ENCODE measurements at regions not wholly inside any gene's neighbourhood (a gene's known extent, or its start where the extent isn't known, plus 50 kb on each side); places are given as distances from the start of the nearest gene placed in this dataset.
"Not testable (repeated sequence)": the region's sequence is repeated elsewhere in the genome, so short reads cannot be mapped to it uniquely, and the experiment has no call there.

DNA sequence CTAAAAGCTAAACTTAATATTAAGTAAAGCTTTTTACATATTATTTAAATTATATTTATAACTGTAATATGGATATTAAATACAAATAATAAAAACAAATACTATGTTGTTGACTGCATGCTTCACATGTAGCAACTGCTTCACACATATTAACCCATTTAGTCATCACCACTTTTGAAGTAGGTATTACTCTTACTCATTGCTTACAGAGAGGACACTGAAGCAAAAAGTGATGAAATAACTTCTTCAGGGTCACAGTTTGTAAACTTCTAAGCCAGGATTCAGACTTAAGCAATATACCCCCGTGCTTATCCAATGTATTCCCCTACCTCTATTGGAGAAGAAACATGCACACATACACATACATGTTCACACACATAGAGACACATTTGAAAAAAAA lies 166.6 kb downstream of the DKK2 start:
- no peak for DNase-seq

DNA sequence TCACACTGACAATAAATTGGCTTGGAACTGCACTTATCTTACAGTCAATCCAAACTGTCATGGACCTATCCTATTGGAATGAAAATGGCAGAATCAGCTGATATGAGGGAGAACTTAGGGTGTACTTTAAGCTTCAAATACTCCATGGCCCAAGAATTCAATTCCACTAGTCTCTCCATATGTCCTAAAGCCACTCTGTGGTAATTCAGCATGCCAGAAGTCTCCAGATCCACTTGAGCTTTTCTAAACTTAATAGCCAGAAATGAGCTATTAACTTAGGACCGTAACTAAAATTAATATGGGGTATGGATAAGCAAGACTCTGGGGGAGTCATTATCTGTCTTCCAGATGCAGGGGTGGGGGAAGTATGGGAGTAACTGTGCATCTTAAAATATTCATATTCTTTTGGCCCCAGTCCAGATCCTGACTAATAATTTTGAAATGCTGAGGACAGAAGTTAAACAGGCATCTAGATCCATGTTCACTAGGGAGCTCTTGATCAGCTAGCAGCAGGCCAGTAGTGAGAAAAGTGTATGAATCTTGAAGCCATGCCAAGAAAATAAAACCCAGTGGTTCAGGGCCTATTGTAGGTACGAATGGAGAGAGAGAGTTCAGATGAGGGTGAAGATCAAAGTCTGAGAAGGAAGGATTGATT lies 167.6 kb downstream of the DKK2 start:
- no peak for DNase-seq

DNA sequence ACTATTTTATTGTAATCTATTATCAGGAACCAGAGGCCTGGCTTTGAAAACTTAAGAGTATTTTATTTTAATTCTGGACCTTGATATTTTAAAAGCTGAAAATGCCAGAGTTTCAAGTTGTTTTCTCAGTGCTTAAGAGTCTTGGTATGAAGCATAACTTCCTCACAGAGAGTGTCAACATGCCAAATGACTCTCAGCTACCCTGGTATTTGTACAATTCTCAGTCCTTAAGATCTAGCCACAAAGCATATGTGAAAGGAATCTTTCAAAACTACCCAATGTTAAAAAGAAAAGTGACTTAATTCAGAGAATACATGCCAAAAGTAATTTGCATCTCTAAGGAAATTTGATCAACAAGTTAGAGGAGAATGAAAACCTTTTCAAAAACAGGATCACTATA lies 171.9 kb downstream of the DKK2 start:
- no peak for DNase-seq

DNA sequence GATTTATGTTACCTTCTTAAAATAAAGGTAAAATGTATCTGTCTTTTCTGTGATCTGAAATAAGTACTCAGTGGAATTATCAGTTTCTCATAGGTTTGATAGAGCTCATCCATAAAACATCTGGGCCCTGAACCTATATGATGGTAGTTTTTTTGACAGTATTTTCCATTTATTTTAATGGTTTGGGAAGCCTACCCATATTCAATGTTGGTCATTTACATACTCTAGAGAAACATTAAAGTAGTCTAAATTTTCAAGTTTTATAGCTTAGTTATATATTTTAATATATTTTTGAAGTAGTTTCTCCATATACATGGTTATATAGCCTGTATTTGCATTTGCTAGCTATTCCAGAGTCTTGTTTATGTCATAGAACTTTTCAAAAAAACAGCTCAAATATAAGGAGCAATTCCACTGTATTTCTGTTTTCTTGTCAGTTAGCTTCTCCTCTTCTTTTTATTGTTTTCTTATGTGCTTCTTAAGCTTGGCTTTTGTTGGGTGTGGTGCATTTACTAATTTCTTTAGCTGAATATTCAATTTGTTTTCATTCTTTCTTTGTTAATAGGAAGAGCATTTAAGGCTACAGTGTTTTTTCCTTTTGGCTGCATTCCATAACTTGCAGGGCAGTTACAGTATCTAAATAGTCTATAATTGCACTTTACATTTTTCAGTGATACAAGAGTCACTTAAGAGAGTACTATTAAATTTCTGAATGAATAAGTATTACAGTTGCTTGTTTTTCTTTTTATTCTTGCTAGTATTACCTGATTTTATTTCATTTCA lies 181.4 kb downstream of the DKK2 start:
- DNase-seq = no peak

DNA sequence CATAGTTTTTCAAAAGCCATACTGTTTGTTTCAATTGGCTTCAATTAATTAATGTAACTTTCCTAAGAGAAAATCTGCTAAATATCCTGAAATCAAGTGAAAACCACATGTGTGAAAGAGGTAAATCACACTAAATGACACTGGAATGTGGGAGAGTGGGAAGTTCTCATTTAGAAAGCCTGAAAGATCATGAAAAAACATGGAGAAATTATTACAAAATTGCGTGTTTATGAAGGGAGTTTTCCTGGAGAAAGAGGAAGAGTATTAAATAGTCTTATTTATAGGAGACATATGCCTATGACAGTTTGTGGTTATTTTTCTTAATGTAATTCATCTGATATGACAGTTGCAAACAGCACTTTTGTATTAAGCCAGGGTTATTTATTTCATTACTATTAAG lies 183.7 kb downstream of the DKK2 start:
- no peak for DNase-seq

DNA sequence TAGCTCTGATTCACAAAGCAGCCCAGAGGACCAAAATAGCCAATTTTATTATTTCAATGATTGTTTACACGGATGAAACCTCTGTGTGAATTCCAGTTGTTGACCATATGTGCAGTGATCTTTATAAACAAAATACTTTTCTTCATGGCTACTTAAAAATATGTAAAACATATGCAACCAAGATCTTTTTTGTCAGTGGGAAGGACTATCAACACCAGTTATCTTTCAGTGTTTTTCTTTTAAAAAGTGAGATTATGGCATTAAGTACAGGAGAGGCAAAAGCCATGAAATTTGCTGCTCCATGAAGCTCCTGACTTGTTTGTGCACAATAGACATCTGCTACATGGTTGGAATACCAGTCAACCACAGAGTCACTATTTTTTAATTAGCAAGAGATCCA lies 184.4 kb downstream of the DKK2 start:
- DNase-seq = no peak

DNA sequence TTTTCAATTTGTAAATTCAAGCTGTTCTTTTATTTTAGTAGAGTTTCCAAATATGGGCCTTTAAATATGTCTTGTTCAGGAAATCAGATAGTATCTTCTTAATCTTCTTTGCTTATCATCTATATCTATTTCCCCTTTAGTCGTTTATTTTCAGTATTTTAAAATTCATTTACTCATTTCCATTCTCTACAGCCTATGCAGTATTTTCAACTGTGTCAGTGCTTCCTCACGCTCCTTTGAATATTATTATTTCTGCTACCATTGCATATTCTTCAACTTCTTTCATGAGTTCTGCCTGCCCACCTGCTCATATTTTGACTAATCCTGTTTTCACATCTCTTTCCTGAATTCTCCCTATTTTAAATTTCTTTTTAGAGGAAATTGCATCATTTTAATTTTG lies 185.4 kb downstream of the DKK2 start:
- DNase-seq = no peak

DNA sequence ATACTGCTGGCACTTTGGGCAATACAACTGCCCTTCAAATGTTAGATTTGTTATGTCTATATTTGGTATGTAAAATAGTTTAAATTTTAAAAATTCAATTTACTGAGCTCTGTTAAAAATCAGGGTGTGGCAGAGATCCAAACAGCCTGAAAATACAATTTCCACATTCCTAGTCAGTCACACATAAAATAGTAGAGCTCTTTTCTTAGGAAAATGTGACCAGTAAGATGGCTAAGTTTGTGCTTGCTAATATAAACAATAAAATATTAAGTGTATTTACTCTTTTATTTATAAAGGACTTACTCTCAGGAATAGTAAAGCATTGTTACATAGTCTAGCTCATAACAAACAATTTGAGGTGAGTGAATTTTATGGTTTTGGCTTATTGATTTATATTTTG lies 200.2 kb downstream of the DKK2 start:
- no peak for DNase-seq

DNA sequence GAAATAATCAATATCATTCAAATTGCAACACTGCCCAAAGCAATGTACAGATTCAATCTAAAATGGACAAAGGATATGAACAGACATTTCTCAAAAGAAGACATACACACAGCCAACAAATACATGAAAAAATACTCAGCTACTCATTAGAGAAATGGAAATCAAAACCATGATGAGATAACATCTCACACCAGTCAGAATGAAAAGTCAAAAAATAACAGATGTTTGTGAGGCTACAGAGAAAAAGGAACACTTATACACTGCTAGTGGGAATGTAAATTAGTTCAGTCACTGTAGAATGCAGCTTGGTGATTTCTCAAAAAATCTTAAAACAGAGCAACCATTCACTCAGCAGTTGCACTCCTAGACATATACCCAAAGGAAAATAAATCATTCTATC lies 205.2 kb downstream of the DKK2 start:
- no peak for DNase-seq

DNA sequence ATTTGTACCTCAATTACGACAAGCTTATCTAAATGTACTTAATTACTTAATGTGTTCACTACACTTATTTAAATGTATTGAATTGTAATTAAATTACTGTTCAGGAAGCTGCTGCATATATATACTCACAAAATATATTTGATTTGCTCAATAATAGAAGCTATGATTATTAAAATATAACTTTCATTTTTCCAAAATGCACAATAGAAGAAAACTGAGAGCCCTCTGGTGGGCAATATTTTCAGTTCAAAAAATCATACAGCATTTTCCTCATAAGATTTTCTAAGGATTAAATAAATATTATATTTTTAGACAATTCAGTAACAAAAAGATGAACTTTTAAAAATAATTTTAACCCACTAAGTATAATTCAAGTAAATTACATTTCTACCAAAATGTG lies 217.3 kb downstream of the DKK2 start:
- peak in 1 of 3 donors; percentile 10 for DNase-seq

DNA sequence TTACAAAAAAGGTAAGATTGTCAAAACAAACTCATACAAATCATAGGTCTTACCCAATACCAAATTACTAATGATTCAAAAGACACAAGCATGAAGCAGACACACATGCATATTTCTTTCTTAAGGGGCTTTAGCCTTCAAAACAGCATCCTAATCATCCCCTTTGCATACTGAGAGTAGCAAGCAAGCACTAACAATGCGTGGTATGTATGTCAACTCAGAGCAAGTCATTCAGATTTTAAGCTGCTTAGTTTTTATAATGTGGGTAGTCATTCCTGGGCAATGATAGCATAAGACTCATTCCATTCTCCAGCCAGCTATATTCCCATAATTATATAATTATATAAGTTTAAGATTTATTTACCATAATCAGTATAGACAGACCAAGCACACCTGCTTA lies 219.6 kb downstream of the DKK2 start:
- no peak for DNase-seq

DNA sequence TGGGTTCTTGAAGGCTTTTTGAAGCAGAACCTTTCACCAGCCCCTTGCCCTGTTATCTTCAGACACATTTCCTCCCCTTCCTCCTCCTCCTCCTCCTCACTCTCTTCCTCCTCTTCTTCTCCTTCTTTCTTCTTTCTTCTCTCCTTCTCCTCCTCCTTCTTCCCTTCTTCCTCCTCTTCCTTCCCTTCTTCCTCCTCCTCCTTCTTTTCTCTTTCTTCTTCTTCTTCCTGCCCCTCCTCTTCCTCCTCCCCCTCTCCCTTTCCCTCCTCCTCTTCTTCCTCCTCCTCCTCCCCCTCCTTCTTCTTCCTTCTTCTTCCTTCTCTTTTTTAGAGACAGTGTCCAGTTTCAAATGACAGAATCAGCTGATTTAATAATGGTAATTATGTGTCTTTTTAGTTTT lies 226.0 kb downstream of the DKK2 start:
- DNase-seq = no peak

DNA sequence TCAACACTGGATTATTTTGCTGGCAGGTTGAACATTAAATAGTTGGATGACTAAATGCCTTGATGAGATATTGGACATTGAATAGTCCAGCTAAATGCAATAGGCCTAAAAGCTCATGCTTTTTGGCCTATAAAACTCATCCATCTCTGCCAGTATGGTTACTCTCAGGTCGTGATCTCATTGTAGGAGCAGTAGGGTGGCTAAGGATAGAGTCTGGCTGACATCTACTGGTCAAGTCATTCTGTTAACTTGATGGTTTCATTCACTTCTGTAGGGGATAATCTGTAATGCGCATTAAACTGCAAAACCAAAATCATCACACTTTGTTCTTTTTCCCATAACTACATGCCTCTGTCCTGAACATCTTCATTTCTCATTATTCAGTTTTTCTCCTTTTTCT lies 227.0 kb downstream of the DKK2 start:
- DNase-seq = peak; percentile 56 to 75 (median 60)

DNA sequence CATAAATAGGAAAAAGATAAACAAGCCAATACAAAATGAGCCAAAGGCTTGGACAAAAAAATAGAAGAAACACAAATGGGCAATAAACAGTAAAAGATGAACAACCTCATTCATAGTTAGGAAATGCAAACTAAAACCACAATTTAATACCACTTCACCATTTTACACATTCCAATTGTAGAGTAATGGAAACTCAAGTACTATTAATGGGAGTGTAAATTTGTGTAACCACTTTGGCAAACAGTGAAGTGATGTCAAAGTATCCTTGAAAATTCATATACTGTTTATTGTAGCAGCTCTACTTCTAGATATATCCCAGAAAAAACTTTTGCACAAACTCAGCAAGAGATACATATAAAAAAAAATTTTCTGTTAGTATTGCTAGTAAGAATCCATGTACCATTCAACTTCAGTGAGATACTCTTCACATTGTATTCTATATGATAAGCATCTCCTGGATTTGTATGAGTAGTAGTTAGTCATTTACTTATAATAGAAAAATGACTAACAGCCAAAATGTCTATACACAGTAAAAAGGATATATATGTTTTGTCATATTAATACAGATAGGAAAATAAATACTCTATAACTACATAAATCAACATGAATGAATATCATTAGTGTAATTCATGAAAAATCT lies 229.8 kb downstream of the DKK2 start:
- DNase-seq = no peak

DNA sequence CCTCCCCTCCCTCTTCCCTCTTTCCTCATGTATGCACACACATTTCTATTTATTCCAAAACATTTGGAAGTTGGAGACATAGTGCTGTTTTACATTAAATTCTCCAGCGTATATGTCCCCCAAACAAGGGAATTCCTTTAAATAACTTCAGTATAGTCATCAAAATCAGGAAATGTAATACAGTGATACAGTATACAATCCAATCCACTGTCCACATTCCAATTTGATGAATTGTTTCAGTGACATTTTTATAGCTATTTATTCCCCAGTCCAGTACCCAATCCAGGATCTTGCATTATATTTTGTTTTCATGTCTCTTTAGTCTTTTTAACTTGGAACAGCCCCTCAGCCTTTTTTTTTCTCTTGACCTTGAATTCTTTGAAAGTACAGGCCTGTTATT lies 233.0 kb downstream of the DKK2 start:
- DNase-seq = no peak

DNA sequence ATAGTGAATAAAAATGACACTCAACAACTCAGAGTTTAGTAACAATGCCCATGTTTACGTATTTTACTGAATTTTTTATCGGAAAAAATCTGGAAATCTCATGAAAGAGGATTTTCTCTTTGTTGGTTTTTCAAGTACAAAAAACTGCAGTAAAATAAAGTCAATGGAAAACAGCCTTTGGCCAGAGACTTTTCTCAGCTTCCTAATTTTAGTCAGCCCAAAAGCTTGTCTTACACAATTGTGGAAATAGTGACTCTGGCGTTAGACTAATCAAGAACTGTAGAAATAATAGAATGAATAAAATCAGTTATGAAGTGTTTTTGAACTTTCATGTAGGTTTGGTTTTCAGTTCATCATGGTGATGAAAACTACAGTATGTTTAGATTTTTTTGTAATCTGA lies 234.7 kb downstream of the DKK2 start:
- no peak for DNase-seq

DNA sequence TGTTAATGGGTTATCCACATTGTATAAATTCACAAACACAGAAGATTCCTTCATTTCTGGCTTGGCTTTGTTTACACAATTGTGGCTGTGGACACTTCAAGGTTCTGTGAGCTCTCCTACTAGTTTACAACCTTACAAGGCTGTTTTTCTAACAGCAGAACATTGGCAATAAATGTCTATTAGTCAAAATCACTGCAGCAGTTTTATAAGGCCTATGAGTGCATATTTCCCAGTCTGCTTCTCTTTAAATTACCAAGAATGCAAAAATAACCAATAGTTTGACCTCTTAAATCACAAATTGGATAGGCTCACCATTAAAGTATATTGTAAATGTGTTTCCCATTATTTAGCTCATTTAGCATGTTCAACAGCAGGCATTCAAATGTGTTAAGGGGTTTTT lies 239.2 kb downstream of the DKK2 start:
- DNase-seq = no peak

DNA sequence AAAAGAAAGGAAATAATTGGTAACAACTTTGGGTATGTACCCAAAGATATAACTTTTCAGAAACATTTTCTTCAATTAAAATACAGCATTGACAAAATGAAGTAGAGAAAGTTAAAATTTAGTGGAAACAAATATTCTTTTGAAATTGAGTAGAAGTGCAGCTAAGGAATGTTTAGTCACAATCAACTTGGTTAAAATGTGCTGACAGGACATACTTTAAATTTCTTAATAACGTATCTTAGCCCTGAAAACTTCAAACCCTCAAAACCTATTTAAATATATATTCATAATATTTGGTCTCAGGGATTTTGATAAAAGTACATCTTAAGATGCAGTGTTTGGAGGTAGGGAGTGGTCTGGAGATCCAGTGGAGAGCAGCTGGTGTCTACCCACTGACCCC lies 240.8 kb downstream of the DKK2 start:
- no peak for DNase-seq

DNA sequence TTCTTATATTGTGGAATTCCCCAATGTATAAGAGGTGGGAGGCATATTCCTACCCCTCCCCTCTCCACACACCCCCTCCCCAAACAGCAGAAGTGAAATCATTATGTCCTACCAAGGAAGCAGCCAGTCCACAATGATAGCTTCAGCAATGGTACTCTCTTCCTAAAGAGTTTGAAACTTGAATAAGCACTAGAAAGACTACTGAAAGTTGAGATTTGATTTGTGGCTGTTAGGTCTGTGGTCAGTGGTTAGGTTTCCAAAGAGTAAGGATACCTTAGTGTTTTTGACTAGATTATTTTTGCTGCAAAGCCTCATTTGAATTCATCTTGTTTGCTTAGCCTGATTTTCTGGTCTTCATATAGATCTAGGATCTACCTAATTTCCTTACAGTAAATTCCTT lies 242.2 kb downstream of the DKK2 start:
- DNase-seq = no peak

DNA sequence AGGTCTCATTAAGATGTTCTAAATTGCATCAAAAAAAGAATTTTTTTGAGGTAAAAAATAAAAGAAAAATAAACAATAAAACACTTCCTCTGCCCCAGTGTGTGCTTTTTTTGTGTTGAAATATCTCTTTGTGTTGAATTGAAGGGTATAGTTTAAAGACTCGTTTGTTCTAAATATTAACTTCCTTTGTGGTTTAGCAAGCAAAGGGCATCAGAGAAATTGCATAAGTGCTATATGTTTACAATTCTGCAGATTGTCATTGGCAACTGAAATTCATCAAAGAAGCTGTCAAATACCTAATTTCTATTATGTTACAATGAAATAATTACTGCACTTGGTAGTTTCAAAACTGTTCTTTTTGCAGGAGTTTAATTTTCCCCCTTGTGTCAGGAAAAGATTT lies 260.5 kb downstream of the DKK2 start:
- peak in 1 of 3 donors; percentile 24 for DNase-seq

DNA sequence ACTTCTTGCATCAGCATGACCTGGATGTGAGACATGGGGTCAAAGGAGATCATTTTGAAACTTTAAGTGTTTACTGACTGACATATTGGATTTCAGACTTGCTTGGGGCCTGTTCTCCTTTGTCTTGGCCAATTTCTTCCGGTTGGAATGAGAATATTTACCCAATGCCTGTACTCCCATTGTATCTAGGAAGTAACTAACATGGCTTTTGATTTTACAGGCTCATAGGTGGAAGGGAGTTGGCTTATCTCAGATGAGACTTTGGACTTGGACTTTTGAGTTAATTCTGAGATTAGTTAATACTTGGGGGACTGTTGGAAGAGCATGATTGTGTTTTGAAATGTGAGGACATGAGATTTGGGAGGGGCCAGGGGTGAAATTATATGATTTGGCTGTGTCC lies 262.1 kb downstream of the DKK2 start:
- not testable (repeated sequence) for DNase-seq

DNA sequence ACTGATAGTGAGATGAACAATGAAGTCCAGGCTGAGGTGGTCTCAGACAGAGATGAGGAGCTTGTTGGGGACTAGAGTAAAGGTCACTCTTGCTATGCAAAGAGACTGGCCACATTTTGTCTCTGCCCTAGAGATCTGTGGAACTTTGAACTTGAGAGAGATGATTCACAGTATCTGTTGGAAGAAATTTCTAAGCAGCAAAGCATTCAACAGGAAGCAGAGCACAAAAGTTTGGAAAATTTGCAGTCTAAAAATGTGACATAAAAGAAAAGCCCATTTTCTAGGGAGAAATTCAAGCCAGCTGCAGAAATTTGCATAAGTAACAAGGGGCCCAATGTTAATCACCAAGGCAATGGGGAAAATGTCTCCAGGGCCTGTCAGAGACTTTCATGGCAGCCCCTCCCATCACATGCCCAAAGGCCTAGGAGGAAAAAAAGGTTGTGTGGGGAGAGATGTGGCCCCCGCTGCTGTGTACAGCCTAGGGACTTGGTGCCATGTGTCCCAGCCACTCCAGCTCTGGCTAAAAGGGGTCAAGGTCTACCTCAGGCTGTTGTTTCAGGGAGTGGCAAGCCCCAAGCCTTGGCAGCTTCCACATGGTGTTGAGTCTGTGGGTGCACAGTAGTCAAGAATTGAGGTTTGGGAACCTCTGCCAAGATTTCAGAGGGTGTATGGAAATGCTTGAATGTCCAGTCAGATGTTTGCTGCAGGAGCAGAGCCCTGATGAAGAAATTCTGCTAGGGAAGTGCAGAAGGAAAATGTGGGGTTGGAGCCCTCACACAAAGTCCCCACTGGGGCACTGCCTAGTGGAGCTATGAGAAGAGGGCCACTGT lies 262.8 kb downstream of the DKK2 start:
- DNase-seq = peak; percentile 14 to 42 (median 38)

DNA sequence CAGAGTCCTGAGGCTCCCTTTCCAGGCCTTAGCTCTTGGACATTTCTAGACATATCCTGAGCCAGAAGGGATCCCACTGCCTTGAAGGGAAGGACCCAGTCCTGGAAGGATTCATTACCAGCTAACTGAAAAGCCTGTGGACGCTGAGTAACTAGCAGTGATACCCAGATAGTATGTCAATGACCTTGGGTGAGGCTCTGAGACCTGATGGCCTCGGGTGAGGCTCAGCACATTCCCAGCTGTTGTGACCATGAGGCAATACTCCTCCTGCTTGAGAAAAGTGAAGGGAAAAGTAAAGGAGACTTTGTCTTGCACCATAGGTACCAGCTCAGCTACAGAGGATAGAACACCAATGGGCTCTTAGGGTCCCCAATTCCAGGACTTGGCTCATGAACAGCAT lies 268.1 kb downstream of the DKK2 start:
- DNase-seq = no peak
